HG02610 (cell line): ENCODE measurements at regions not wholly inside any gene's neighbourhood (a gene's known extent, or its start where the extent isn't known, plus 50 kb on each side); places are given as distances from the start of the nearest gene placed in this dataset.

Experiments
- ATAC-seq: cut with Tn5 transposase; IDR thresholded peaks from one replicate; pipeline ENCODE4 v1.9.1; 2021; ENCODE audit warnings: mild to moderate bottlenecking, moderate library complexity; ENCODE audit not compliant: unreplicated experiment

DNA sequence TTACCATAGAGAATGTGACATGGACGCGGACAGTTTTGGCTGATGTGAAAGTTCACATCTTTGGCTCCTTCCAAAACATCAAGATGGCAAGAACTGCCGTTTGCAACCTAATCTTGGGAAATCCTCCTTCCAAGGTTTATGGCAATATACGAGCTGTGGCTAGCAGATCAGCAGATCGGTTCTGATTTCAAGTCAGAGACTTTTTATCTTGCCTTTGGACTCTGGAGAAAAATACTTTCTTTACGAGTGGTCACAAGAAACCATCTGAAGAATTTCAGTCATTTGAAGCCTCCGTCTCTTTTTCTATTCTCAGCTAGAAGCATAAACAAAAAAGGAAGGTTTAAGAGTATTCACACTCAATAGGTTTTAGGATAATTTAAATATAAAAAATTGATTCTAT, 153.5 kb upstream of the MEIS2 start:
- ATAC-seq: no peak

DNA sequence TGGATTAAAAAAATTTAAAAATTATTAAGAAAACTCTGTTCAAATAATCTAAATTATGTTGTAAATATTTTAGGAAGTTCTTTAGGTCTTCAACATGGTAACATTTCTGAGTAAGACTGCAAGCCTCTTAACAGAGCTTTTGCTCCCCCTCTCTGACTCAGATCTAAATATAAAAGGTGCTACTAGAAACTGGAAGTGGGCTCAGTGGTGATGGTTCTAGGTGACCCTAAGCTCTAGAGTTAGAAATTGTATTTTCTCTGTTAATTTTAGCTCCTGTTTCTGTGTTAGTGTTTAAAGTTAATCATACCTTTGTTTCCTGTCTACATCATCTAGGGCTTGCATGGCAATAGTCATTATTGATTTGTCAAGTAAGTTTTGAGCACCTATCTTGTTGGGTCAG, 159.9 kb upstream of the MEIS2 start:
- no peak for ATAC-seq

DNA sequence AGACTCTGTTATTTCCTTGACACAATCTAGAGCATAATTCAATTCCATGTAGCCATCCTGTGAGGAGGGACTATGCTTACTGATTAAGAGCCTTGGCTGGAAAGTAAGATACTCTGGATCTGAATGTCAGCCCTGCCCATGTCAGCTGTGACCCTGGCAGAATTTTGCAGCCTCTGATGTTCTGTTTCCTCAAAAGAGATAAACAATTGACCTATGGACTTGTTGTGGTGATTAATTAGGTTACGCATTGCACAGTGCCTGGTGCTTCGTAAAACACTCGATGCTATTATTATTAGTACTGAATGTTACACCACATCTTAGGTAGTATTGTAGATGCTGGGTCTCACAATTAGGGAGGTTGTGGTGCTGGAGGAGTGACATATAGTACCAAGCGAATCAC, 161.3 kb upstream of the MEIS2 start:
- no peak for ATAC-seq

DNA sequence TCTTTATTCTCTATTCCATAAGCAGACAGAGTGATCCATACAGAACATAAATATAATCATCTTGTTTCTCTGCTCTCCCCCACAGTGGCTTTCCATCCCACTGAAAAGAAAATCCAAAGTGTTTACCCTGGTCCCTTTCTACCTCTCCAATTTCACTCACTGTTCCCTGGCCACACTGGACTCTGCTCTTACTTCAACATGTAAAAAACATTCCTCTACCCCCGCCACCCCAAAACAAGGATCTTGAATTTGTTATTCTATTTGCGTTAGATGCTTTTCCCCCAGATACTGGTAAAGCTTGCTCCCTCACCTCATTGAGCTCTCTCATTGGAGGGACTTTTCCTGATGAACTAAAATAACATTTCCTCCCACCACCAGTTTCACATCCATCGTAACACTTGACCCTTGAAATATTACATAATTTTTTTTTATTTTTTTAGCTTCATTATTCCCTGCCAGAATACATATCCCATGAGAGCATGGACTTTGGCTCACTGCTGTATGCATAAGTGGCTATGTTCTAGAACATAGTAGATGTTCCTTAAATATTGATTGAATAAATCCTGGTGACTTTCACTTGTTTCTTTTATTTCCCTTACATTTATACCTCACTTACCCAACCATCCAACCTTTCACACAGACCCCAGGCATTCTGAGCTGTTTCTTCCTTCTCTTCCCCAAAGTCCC, 162.7 kb upstream of the MEIS2 start:
- ATAC-seq: no peak

DNA sequence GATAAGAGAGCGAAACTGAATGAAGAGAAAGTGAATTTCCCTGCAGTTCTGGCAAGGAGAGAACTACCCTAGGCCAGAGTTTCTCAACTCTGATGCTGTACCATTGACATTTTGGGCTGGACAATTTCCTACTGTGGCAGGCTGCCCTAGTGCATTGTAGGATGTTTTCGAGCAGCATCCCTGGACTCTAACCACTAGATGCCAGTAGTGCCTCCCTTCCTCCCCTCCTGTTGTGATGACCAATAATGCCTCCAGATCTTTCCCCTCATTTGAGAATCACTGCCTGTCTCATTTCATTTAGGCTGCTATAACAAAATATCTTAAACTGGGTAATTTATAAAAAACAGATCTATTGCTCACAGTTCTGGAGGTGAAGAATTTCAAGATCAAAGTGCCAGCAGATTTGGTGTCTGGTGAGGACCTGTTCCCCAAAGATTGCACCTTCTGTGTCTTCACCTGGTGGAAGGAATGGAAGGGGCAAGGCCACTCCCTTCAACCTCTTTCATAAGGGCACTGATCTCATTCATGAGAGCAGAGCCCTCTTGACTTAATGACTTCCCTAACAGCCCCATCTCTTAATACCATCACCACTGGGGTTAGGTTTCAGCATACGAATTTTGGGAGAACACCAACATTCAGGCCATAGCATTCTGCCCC, 188.9 kb upstream of the MEIS2 start:
- ATAC-seq: no peak

DNA sequence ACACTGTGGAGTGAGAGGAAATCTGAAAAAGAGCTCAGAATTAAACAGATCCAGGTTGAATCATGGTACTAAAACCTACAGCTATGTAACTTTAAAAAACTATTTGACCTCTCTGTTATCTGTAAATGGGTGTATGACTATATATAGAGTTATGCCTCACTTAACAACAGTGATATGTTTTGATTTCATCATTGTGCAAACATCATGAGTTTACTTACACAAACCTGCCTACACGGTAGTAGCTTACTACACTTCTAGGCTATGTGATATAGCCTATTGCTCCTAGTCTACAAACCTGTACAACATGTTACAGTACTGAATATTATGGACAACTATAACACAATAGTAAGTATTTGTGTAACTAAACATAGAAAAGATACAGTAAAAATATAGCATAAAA, 191.6 kb upstream of the MEIS2 start:
- ATAC-seq: no peak

DNA sequence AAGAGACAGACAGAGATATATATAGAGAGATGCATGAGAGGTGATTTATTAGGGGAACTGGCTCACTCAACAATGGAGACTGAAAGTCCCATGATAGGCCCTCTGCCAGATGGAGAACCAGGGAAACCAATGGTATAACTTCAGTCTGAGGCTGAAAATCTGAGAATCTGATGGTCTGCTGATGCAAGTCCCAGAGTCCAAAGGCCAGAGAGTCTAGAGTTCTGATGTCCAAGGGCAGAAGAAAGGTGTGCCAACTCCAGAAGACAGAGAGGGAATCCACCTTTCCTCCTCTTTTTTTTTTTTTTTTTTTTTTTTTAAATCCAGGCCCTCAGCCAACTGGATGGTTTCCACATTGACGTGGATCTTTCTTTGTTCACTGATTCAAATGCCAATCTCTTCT, 197.9 kb upstream of the MEIS2 start:
- ATAC-seq: no peak

DNA sequence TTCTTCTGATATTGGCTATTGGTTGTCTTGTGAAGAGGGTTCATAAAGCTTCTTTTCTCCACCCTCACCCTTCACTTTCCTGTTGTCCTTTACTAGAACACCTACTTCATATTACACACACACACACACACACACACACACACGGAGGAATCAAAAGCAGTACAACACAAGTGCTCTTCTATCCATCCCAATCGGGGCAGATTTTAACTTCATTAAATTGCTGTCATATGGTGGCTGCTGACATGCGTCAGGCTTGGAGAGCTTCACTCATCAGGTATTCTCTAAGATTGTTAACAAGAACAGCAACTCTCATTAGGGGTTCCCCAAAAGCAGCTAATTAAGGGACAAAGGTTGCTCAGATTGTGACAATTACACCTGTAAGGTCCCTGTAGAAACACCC, 239.1 kb upstream of the MEIS2 start:
- ATAC-seq: no peak

DNA sequence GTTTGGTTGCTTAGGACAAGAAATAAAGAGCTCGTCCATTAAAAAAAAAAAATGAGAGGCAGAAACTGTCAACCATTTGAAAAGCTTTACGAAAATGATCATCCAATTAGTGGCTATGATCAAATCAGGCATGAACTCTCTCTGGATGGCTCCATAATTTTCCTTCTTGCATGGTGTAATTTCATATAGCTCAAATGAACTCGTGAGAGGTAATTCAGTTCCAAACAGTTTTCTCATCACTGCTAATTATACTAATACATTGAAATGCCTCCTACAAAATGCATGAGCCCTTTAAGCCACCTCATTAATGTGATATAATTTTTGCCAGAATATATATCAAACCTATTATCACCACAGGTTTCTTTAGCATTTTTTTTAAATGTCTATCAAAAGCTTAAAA, 239.5 kb upstream of the MEIS2 start:
- ATAC-seq: no peak

DNA sequence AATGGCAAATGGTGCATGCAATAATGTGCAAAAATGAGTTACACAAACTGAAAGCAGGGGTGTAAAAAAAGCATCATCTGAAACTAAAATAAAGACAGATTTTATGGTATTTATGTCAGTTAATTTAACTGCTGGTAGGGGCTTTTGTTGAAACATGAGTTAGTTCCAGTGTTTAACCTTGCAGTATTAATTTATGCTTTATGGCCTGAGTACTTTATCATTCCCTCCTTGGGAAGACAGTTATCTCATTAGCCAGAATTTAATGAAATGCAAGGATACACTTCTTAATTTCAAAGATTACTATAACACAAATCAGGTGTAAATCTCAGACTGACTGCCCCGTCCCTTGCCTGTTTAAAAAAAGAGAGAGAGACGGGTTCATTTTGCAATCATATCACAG, 240.1 kb upstream of the MEIS2 start:
- no peak for ATAC-seq

DNA sequence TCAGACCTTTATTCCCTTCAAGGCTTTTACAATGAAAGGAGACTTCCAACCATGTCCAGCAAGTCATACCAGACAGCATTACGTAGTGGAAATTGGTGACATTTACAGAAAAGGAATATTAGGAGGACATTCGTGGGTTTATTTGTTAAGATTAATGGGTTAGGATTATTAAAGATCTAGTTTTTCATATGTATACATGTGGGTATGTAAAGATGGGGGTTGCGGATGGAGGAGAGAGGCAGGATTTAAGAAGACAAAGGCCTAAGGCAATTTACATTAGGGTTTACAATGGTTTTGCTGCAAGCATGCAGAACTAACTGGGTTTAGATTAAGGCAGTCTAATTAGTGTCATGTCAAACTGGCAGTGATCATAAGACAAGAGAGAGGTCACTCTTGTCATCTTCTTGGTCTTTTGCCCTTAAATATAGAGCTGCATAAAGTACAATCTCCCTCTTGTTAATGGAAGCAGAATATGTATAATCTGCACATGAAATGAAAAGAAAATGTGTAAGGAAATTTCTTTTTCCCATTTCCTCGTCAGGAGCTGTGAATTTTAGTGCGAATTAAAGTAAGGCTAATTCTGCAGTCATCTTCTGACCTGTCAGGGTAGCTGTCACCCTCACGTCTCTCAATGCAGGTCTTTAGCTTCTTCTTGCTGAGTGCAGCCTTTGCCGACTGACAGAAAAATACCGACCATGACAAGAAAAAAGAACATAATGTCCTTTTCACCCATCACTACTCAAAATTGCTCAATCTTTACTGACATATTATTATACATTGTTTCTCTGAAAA, 258.9 kb upstream of the MEIS2 start:
- ATAC-seq: no peak

DNA sequence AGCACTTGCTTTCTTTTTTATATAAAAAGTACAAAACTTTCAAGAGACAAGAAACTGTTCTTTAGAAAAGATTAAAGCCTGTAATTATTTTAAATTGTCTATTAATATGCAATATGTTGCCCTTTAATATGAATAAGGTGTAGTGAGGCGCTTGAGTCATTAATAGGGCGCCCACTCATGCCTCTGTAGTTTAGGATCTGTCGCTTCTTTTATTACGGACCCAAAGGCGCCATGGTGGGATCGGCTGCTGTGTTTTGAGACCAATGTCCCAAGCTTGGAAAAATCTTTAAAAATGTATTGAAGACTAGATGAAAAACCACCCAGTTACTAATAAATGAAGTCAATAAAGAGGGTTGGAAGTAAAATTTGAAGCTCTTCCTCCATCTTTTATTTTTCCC, 259.5 kb upstream of the MEIS2 start:
- ATAC-seq: no peak

DNA sequence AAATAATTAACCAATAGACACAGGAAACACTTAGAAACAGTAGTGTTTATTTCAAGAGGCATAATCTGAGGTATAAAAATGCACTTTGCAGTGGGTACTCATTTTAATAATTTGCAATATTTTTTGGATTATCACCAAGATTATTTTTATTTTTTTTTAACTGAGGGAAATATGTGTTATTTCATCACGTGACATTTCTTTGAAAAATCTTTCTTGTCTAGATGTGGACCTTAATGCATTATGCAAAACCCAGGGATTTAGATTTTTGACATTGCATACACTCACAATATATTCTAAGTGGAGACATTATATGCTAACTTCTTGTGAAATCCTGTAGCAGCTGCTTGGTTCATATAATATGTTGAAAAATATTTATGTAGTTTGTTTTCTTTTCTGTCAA, 260.4 kb upstream of the MEIS2 start:
- no peak for ATAC-seq

DNA sequence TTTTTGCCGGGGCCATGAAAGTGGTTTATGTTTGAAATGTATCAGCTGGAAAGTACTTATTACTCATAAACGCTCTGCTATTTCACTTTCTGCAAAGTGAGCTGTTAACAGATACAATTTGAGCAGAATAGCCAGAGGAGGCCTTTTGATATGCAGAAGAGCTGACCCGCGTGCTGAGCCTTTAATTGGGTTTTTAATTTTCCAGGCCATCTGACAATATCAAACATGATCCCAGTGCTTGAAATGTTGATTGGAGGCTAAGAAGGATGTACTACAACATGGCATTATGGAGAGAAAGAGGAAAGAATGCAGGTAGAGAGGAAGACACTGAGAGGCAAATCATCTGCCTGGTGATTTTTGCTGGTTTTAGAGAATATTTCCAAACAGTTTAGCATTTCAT, 261.3 kb upstream of the MEIS2 start:
- no peak for ATAC-seq

DNA sequence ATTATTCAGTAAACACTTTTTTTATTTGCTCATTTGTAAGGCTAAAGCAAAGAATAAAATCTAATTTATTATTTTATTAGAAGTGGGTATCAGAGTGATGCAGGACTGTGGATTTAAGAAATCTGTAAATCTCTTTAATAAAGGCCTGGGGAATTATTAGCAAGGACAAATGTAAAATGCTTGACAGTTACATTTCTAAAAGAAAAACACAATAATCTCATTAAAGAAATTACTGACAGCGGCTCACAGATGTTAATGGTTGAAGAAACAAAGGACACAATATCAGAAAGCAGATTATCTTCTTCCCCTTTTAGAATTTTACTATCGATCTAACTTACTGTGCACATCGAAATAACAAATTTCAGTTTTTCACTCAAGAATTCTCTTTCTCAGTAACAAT, 262.1 kb upstream of the MEIS2 start:
- no peak for ATAC-seq

DNA sequence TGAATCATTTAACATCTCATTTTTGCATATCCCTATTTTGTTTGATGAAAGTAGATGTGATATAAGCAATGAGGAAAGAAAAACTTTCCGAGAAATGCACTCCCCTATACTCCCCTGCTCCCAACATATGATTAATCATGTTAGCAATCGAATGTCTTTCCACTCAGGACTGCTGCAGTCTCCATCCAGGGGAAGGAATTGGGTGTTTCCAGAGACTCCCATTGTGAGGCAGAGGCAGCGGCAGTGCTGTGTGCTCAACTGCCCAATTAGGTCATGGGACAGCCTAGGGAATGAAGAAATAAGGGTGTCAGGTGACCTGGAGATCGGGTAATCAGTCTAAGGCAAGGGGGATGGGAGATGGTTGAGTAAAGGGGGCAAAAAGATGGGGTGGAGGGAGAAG, 268.6 kb upstream of the MEIS2 start:
- ATAC-seq: no peak

DNA sequence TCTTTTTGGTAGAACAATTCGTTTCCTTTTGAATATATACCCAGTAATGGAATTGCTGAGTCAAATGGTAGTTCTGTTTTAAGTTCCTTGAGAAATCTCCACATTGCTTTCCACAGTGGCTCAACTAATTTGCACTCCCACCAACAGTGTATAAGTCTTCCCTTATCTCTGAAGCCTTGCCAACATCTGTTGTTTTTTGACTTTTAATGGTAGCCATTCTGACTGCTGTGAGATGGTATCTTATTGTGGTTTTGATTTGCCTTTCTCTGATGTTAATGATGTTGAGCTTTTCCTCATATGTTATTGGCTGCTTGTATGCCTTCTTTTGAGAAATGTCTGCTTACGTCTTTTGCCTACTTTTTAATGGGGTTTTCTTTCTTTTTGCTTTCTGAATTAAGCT, 270.6 kb upstream of the MEIS2 start:
- no peak for ATAC-seq

DNA sequence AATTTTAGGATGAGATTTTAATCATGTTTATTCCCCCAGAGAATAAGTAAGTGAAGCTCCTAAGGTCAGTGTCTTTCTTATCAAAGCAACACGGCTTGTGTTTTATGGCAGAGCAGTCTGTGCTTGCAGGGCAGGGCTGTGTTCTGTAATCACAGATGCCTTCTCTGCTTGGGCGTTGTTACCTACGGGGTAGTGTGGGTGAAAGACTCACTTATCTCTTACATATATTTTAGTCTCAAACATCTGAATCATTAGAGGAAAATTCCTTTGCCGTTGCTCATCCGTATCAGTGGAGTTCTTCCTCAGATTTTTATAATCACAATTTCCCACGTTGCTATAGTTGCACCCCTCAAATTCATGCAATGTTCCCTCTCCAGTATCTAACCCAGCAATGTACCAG, 271.7 kb upstream of the MEIS2 start:
- no peak for ATAC-seq

DNA sequence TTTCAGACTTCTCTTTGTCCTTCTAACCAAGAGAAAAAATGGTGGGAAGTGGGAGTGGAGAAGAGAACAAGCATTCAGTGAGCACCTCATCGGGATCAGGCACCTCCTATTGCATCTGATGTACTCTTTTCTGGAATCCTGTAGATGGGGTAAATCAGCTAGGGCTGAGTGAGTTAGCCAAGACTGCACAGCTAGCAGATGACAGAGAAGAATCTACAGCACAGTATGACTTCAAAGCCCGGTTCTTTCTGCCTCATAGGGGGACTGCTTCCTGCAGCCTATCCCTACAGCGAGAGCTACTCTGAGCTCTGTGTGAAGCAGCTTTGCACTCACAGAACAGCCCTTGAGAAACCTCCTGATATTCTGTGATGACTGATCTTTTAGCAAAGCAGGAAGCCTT, 275.2 kb upstream of the MEIS2 start:
- ATAC-seq: no peak

DNA sequence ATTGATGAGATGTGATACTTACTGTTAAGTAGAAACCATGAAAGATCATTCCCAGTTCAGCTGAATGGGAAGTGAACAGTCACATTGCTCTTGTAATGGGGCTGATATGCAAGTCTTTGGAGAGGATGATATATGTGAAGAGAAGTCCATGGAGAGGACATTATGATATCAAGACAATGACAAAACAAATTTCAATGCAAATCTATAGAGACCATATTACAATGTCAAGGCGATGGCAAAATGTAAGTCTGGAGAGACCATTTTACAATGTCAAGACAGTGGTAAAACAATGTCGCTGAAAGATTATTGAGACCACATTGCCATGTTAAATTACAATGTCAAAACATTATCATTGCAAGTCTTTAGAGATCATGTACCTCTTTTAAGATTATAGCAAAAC, 277.1 kb upstream of the MEIS2 start:
- no peak for ATAC-seq

DNA sequence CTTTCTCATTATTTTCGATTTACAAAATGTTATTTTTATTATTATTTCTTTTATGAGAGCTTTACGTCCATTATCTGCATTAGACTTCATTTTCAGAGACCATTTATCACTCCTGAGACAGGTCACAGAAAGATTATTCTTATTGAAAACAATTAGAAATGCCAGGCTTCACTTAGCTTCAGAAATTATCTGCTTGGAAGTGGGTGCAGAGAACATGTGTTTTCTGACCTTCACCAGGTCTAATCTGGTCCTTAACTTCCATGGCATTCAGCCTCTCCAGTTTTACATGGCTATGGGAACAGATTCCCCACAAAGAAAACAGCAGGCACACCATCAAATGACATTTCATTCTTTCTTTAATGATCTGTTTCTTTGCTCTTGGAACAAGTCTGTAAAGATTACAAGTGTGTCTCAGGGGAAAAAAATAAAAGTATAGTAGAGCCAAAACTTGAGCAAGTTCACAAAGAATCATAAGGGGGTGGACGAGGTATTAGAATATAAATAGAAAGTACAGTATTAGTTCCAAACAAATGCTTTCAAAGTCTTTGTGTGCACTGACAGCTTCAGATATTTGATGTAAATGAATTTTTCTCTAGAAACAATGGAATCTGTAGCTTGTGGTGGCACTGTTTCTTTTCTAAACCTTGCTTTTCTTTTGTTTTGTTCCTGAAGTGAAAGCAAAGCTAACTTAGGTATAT, 294.2 kb upstream of the MEIS2 start:
- ATAC-seq: no peak

DNA sequence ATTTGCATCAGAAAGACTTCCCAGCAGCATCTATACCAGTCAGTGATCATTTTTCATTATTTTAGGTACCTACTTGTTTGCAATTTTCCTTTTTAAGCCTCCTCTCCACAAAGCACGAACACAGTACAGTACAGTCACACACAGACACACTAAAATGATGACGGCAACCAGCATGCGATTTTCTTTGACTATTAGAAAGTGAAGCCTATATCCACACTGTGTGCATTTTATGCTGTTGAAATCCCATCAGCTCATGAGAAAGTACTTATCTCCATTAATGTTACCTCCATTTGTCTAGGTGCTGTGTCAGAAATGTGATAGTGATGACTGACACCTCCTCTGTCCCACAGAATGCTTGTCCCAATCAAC, 294.7 kb upstream of the MEIS2 start:
- no peak for ATAC-seq
